KOPT-K1 (cell line): ENCODE measurements at regions not wholly inside any gene's neighbourhood (a gene's known extent, or its start where the extent isn't known, plus 50 kb on each side); places are given as distances from the start of the nearest gene placed in this dataset.
"Not testable (repeated sequence)": the region's sequence is repeated elsewhere in the genome, so short reads cannot be mapped to it uniquely, and the experiment has no call there.

Experiments
- H3K27ac ChIP-seq: fragments of 200-600 bp; sonication (generic); 2 replicates; pipeline ENCODE4 v1.5.1; 2016; ENCODE audit warnings: antibody characterized with exemption, mild to moderate bottlenecking, low read depth, low read length; ENCODE audit not compliant: poor library complexity, severe bottlenecking
- H3K36me3 ChIP-seq: fragments of 200-600 bp; sonication (generic); 2 replicates; pipeline ENCODE4 v1.5.1; 2017; ENCODE audit warnings: antibody characterized with exemption, mild to moderate bottlenecking, low read length, moderate library complexity; ENCODE audit not compliant: insufficient read depth
- H3K9me3 ChIP-seq: fragments of 200-600 bp; sonication (generic); 2 replicates; pipeline ENCODE4 v1.5.1; 2017; ENCODE audit warnings: antibody characterized with exemption, low read length, mild to moderate bottlenecking; ENCODE audit not compliant: insufficient read depth, poor library complexity, severe bottlenecking

- H3K27ac ChIP-seq, H3K36me3 ChIP-seq, H3K9me3 ChIP-seq: not testable (repeated sequence)
These were observed 57.4 kb downstream of the FTHL17 start for GRCh38 chrX:31014474-31014873.

DNA sequence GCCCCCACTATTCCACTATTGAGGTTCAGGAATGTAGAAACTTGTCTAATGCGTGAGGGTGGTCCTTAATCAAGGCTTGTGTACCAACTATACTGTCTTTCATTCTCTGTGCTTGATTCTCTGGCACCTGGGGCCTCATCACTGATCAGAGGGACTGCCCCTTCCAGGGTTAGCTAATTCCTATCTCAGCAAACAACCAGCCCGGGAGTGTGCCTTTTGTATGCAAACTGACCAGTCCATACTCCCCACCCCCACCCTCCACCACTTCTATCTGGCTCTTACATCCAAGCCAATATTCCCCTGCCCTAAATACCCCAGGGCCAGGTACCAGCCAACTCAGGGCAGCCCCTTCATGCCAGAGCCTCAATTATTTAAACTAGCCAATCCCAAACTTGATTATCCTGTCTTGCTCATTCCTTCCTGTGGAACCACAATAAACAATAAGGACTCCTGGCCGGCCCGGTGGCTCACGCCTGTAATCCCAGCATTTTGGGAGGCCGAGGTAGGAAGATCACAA is 59.3 kb downstream of the FTHL17 start:
- Histone ChIP-seq H3K9me3 (no peaks in the 10 kb centered on the region), H3K36me3 (no peaks in the 10 kb centered on the region), H3K27ac (no peak overlapping the region)

GRCh38 chrX:31007321-31007720 is 64.5 kb downstream of the FTHL17 start:
- Histone ChIP-seq H3K27ac (no peak overlapping the region), H3K36me3 (no peaks in the 10 kb centered on the region), H3K9me3 (no peaks in the 10 kb centered on the region)

DNA sequence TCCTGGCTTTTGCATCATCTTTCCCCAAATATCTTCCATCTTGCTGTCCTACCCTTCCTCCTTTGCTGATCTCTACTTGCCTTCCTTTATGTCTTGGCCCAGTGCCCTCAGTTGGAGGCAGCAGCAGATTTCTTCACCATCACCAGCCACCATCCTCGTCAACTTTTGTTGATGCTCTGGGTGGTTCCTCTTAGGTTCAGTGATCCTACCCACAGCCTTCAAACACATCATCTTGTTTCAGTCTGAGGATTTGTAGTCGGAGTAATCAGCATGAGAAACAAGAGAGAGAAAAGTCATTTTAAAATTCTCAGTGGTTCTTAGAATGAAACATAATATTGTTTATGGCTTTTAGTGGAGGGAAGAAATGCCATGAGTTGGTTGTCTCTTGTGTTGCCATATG is 65.8 kb downstream of the FTHL17 start:
- H3K36me3 ChIP-seq, result no peaks in the 10 kb centered on the region
- no peaks in the 10 kb centered on the region for H3K9me3 ChIP-seq
- H3K27ac ChIP-seq, result no peak overlapping the region

- Histone ChIP-seq H3K9me3 (no peaks in the 10 kb centered on the region), H3K27ac (no peak overlapping the region), H3K36me3 (no peaks in the 10 kb centered on the region)
These were observed 74.4 kb downstream of the FTHL17 start for GRCh38 chrX:30997411-30997810.

DNA sequence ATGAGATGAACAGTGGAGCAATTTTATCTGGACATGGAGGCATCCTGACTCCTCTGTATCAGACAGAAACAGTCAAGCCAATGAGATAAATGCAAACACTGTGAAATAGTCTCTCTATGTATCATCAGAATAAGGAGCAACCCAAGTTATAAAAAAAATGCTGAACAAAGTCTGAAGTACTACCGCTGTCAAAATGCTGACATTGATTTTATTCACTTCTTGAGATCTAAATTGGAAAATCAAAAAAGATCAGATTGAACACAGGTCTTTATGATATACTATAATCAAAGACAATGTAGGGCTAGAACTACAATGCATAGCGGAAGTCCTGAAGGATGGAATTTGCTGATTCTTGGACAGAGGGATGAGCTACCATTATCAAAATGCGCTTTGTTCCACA is 76.1 kb downstream of the FTHL17 start:
- H3K27ac ChIP-seq, result no peak overlapping the region
- no peaks in the 10 kb centered on the region for H3K9me3 ChIP-seq
- no peaks in the 10 kb centered on the region for H3K36me3 ChIP-seq

DNA sequence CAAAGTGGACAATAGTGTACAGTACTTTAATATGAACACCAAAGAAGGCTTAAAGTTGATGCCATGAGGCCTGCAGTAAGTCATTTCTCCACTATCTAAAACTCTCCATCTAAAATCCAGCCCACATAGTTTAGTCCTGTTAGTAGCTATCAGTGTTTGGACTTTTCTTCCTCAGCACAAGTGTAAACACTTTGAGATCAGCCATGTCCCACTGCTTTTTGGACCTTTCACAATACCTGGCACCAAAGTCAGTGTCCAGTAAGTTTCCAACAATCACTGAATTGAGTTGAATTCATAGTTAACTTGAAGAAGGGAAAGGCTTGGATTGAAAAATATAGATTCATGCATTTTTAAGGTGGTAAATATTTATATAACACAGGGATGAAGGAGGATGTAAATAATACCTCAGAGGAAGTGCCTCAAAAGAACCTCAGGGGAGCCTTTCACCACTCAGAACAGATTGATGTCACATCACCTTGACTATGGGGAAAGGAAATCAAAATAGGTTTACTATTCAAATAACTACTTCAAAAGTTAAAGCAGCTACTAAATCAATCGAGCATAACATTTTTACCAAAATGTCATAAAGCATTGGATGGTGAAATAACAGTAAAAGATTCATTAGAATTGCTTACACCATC is 76.7 kb downstream of the FTHL17 start:
- Histone ChIP-seq H3K36me3 (no peaks in the 10 kb centered on the region), H3K27ac (no peak overlapping the region), H3K9me3 (no peaks in the 10 kb centered on the region)

DNA sequence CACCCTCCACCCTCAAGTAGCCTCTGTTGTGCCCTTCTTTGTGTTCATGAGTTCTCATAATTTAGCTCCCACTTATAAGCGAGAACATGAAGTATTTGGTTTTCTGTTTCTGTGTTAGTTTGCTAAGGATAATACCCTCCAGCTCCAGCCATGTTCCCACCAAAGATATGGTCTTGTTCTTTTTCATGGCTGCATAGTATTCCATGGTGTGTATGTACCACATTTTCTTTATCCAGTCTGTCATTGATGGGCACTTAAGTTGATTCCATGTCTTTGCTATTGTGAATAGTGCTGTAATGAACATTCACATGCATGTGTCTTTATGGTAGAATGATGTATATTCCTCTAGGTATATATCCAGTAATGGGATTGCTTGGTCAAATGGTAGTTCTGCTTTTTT is 77.8 kb downstream of the FTHL17 start:
- not testable (repeated sequence) for H3K27ac ChIP-seq

DNA sequence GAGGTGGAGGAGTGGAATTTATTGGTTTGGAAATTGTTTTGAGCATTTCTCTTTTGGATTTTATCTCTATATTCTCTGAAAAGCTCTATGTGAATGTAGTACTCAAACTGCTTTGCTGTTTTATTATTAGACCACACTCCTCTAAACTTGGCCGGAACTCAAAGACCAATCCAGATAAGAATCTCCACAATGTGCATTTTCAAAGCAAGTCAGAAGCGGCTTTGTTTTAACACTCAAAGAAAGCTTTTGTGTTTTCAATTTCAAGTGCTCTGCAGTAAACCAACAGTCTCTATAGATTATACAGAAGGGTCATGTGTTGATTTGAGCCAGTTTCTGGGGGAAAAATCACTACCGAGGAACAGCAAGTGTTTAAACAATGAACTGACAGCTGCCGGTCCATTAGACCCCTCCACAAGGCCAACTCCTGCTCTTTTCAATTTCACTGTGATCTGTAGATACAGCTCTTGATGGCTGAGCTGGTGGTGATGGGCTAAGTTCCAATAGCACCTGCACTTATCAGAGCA is 79.4 kb downstream of the FTHL17 start:
- Histone ChIP-seq H3K27ac (peak overlapping the region; percentile 34), H3K36me3 (no peaks in the 10 kb centered on the region), H3K9me3 (no peaks in the 10 kb centered on the region)

More for the DNA sequence above, 77.8 kb downstream of the FTHL17 start:
- not testable (repeated sequence) for H3K36me3 ChIP-seq, H3K9me3 ChIP-seq

DNA sequence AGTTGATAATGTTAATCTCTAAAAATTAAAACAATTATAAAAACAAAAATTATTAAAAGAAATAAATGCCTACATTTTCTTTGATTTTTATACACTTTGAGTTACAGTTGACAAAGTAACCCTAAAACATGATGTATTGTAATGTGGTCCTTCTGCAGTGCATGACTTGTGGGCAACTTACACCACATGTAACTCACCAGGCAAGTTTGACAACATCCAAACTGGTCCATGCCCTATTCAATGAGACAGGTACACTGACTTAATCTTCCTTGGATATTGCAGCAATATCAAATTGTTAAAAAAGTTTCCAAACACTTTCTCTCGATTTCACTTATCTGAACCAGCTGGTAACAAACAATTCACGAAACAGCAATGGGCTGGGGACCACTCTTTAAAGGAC is 81.5 kb downstream of the FTHL17 start:
- Histone ChIP-seq H3K9me3 (no peaks in the 10 kb centered on the region), H3K27ac (no peak overlapping the region), H3K36me3 (no peaks in the 10 kb centered on the region)

- Histone ChIP-seq H3K36me3 (no peaks in the 10 kb centered on the region), H3K9me3 (no peaks in the 10 kb centered on the region)
These were observed 89.4 kb downstream of the FTHL17 start for GRCh38 chrX:30982467-30982866.

GRCh38 chrX:30981968-30982367 is 89.9 kb downstream of the FTHL17 start:
- Histone ChIP-seq H3K9me3 (no peaks in the 10 kb centered on the region), H3K27ac (no peak overlapping the region), H3K36me3 (no peaks in the 10 kb centered on the region)

More at GRCh38 chrX:30982467-30982866, 89.4 kb downstream of the FTHL17 start:
- no peak overlapping the region for H3K27ac ChIP-seq

DNA sequence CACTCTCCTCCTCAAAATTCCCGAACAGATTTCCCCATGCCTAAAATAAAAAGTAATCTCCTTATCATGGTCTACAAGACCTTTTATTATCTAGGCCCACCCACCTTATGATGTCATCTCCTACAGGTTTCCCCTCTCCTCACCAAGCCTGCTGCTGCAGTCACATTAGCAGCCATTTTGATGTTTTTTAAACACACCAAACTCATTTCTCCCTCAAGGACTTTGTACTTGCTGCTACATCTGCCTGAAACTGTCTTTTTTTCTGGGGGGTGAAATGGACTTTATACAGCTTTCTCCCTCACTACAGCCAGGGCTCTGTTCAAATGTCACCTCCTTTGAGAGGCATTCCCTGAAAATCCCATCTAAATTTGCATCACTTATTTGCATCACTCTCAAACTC is 90.2 kb upstream of the TAB3 start:
- no peak overlapping the region for H3K27ac ChIP-seq
- no peaks in the 10 kb centered on the region for H3K36me3 ChIP-seq

GRCh38 chrX:30975467-30975866 is 86.4 kb upstream of the TAB3 start:
- no peaks in the 10 kb centered on the region for H3K36me3 ChIP-seq

More for the DNA sequence above, 90.2 kb upstream of the TAB3 start:
- no peaks in the 10 kb centered on the region for H3K9me3 ChIP-seq

DNA sequence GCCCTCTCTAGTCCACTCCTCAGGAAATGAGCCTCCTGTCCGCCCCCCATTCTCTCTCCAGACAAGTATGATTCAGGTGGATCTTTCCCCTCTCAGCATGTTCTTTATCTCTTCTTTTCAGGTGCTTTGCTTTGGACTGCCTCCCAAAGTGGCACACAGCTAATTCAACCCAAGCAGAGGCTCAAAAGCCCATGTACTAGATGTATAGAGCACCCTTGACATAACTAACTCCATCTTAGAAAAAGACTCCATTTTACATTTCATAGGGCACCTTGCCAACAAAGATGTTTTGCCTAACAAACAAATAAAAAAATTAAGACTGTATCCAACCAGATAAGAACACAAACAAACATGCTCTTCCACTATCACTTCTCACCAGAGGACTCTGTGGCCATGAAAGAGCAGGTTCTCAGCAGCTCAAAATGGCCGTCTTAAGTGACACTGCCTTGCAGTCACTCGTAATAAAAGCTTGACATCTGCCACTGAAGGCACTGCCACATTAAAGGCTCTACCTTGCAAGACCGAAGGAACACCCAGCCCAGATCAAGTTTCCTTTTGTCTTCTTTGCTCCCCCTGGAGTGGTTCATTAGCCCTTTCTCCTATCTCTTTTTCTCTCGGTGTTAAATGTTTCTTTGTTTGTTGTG is 84.9 kb upstream of the TAB3 start:
- H3K9me3 ChIP-seq, result no peaks in the 10 kb centered on the region

More at GRCh38 chrX:30975467-30975866, 86.4 kb upstream of the TAB3 start:
- no peak overlapping the region for H3K27ac ChIP-seq
- no peaks in the 10 kb centered on the region for H3K9me3 ChIP-seq

More for the DNA sequence above, 84.9 kb upstream of the TAB3 start:
- Histone ChIP-seq H3K36me3 (no peaks in the 10 kb centered on the region), H3K27ac (no peak overlapping the region)
